Psoas muscle (tissue), 7 donors: ENCODE measurements at regions not wholly inside any gene's neighbourhood (a gene's known extent, or its start where the extent isn't known, plus 50 kb on each side); places are given as distances from the start of the nearest gene placed in this dataset.

ENCODE experiments used
- ATAC-seq, 4 donors: fragments of 200-7000 bp; cut with Tn5 transposase; one replicate each; pipeline ENCODE4 v1.9.1; 2020; ENCODE audit warnings: moderate library complexity in 3 of 4, mild to moderate bottlenecking in 2 of 4
- DNase-seq, 2 donors: peaks; one replicate each; pipeline ENCODE4 v3.0.0-alpha.2; 2020
- H3K27ac ChIP-seq: fragments of 200-600 bp; one replicate; pipeline ENCODE4 v1.8.0; 2022
- H3K27me3 ChIP-seq, 3 donors: fragments of 200-600 bp in 1 of 3; one replicate each; pipeline versions ENCODE4 v1.6.1 to v1.8.0; 2013 to 2022; ENCODE audit warnings: low read length in 2 of 3, mild to moderate bottlenecking in 2 of 3, moderate library complexity in 1 of 3; ENCODE audit not compliant: insufficient read depth in 3 of 3
- H3K36me3 ChIP-seq, 2 donors: fragments of 200-600 bp in 1 of 2; one replicate each; pipeline versions ENCODE4 v1.6.1 to v1.8.0; 2013 to 2022; ENCODE audit warnings: low read depth in 1 of 2, mild to moderate bottlenecking in 1 of 2, moderate library complexity in 1 of 2; ENCODE audit not compliant: insufficient read depth in 1 of 2
- H3K4me1 ChIP-seq: fragments of 200-600 bp; one replicate; pipeline ENCODE4 v1.8.0; 2022
- H3K4me3 ChIP-seq: fragments of 200-600 bp; one replicate; pipeline ENCODE4 v1.8.0; 2022; ENCODE audit warnings: mild to moderate bottlenecking
- H3K9me3 ChIP-seq: fragments of 200-600 bp; one replicate; pipeline ENCODE4 v1.8.0; 2022
- WGBS, 3 donors: extraction: QIAGEN DNeasy Blood & Tissue Kit; methylation state at CpG; one replicate each; pipeline versions ENCODE4 v1.1.6 to v1.1.7; 2013; 5-methylcytosine and 5-hydroxymethylcytosine counted together
- intact Hi-C, 2 donors: fragments of 100-400 bp; cut with DNase I; formaldehyde crosslinking; loops; one replicate each; pipeline versions ENCODE4 v1.11.0 to v1.14.2; 2022
- TF ChIP-seq, protein P1 (sequence below): fragments of 200-600 bp; IDR thresholded peaks from one replicate; pipeline ENCODE4 v1.8.0; 2022; ENCODE audit warnings: antibody characterized with exemption
- donor health status: healthy with polysubstance abuse.
- donor health status: DM: no; HTN: no; CAD: no; lungs with moderate emphysema.
- donor health status: Bipolar disorder and iron deficiency.
- donor health status: healthy.
- donor health status: DM: yes; HTN: yes; CAD: no.
- donor health status: DM: no; HTN: no; CAD: no.
- donor health status: DM: yes; HTN: yes; CAD: no.

DNA sequence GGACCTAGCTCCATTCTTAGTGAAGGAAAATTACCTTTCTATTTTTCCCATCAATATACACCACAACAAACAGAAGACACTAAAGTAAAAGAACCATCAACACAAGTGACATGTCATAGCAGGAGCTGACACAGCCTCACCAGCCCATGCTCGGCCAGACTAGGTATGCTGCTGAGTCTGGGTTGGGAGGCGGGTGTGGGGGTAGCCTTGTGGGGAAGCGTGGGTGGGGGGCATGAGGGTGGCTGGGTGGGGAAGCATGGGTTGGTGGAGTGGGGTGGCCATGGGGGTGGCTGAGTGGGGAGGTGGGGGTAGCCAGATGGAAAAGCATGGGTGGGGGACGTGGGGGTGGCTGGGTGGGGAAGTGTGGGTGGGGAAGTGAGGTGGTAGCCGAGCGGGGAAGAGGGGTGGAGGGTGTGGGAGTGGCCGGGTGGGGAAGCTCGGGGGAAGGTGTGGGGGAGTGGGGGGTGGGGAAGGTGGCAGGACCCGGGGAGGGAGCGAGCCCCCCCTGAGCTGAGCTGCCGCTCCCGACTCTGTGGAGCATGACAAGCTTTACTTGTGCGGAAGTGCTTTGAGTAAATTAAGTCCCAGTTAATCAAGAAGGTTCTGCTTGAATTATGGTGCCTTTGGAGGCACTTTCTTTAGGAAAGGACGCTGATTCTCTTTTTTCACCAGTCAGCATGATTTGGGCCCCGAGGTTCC is 294.6 kb upstream of the ZNF32 start:
- ATAC-seq (no peak), DNase-seq (no peak)
- WGBS, 3 donors: 82 to 92% (median 86%) methylated on average over 13 to 15 of the region's 15 CpGs
- no peaks in the 10 kb centered on the region for H3K27me3 ChIP-seq
- no peaks in the 10 kb centered on the region for H3K4me1 ChIP-seq
- intact Hi-C loops: no loop called here
- no peak overlapping the region for H3K27ac ChIP-seq
- no peaks in the 10 kb centered on the region for H3K9me3 ChIP-seq
- no peaks in the 10 kb centered on the region for H3K36me3 ChIP-seq
- no peak overlapping the region for H3K4me3 ChIP-seq
- TF ChIP-seq, protein P1, sequence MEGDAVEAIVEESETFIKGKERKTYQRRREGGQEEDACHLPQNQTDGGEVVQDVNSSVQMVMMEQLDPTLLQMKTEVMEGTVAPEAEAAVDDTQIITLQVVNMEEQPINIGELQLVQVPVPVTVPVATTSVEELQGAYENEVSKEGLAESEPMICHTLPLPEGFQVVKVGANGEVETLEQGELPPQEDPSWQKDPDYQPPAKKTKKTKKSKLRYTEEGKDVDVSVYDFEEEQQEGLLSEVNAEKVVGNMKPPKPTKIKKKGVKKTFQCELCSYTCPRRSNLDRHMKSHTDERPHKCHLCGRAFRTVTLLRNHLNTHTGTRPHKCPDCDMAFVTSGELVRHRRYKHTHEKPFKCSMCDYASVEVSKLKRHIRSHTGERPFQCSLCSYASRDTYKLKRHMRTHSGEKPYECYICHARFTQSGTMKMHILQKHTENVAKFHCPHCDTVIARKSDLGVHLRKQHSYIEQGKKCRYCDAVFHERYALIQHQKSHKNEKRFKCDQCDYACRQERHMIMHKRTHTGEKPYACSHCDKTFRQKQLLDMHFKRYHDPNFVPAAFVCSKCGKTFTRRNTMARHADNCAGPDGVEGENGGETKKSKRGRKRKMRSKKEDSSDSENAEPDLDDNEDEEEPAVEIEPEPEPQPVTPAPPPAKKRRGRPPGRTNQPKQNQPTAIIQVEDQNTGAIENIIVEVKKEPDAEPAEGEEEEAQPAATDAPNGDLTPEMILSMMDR: no peak

DNA sequence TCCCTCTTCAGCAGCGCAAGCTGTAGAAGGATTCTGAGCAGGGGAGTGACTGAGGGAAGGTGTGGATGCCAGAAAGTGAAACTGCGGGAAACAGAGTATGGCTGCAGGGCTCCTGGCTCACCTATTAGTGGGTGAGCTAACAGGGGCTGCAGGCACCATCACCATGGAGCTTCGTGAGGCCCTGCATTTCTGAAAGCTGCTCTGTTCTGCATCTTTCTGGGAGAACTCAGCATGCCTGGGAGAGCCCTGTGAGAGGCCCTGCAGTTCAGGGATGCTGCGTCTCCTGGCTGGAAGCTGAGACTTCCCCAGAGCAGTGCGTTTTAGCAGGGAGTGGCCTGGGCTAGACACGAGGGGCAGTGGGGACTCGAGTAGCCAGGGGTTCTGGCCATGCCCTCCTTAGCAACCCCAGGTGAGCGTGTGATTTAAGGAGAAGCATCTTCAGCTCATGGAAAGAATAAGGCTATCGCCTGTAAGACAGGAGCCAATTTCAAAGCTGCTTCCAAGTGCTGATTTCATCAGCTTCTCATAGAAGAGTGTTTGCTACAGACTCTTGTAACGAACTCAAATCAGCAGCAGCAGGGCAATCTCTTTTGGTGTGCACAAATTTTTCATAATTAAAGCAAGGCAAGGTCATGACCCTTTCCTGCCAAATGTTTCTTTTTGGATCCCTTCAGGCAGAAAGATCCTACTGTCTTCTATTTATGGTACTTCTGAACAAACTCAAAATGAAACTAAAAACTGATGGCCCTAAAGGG is 293.6 kb upstream of the ZNF32 start:
- H3K36me3 ChIP-seq: no peaks in the 10 kb centered on the region
- no peak overlapping the region for H3K4me3 ChIP-seq
- H3K4me1 ChIP-seq: no peaks in the 10 kb centered on the region
- H3K27ac ChIP-seq: no peak overlapping the region
- WGBS, 3 donors: 79 to 84% (median 84%) methylated on average over 10 of the region's 10 CpGs
- ATAC-seq (no peak), DNase-seq (no peak)
- intact Hi-C loops: no loop called here
- H3K27me3 ChIP-seq: no peaks in the 10 kb centered on the region
- H3K9me3 ChIP-seq: no peaks in the 10 kb centered on the region
- TF ChIP-seq, protein P1: no peak

DNA sequence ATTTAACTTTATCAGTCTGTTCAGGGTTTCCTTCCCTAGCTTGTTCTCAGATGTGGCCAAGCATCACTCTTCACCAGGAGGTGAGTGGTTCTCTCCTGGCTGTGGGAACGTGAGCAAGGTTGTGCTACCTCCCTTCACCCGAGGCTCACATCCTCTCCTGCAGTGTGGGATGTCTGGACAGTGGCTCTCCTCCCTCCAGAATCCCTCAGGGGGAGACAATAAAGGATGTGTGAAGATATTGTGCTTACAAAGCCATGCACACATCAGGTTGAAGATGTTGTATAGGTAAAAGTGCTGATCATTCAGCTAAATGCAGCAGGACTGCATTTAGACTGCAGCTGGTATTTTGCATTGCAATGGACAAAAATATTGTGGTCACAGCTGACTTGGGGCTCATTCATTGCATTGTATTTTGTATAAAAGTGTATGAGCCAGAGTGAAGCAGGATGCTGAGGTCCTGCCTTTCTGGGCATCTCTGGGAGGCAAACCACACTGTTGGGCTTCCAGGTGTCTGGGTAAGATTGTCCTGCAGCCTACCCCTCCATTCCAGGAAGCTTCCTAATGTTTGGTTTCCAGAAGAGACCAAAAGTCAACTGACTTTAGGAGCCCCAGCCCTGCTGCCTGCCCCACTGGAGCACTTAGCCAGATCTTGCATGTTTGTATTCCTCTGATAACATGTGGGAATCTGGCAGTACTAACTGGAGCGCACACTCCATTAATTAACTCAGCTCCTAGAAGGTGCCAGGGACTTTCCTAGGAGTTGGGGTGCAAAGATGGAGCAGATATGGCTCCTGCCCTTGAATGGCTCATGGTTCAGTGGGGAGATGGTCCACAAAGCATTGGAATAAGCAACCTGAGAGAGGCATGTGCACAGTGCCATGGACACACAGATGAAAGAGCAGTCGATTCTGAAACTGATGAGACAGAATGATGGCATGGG is 292.5 kb upstream of the ZNF32 start:
- Histone ChIP-seq H3K4me3 (no peak overlapping the region), H3K27me3 (no peaks in the 10 kb centered on the region), H3K9me3 (no peaks in the 10 kb centered on the region), H3K36me3 (no peaks in the 10 kb centered on the region), H3K4me1 (no peaks in the 10 kb centered on the region), H3K27ac (no peak overlapping the region)
- ATAC-seq (no peak), DNase-seq (no peak)
- WGBS, 3 donors: 63 to 65% (median 64%) methylated on average over 4 of the region's 4 CpGs
- TF ChIP-seq, protein P1: no peak
- intact Hi-C loops: no loop called here

DNA sequence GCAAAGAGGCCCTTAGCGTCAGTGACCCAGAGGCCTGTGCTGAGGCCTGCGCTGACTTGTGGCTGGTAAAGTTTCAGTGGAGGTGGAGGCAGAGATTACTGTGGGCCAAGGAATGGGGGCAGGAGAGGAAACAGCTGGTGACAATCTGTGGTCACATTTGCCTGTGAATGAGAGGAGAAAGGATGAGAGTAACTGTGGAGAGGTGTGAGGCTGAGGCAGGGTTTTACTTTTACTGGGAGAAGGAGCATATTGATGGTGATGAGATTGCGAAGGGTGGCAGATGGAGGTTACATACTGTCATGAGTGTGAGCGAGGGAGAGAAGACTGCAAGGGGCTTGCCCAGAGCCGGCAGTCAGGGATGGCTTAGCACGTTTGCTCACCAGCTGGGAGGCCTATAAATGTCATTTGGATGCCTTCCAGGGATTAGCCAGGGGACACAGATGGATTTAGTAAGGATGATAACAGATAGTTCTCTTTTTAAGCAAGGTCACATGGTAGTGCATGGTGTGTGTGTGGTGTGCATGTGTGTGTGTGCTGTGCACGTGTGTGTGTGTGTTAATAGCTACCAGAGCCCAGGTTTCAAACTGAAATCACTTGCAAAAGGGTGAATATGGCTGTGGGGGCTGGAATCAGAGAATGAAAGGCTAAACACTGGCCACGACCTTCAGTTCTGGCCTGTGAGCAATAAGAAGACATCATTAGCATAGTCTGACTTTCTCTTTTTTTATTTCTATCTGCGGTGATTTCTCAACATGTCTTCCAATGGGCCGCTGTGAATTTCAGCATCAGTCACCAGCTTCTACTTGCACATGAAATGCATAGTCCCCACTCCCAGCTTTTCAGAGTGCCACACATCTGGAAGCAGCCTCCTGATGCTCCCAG is 291.5 kb upstream of the ZNF32 start:
- Histone ChIP-seq H3K36me3 (no peaks in the 10 kb centered on the region), H3K9me3 (no peaks in the 10 kb centered on the region), H3K27ac (no peak overlapping the region), H3K4me3 (no peak overlapping the region), H3K4me1 (no peaks in the 10 kb centered on the region), H3K27me3 (no peaks in the 10 kb centered on the region)
- 38 to 47% (median 41%) methylated on average over 10 of the region's 10 CpGs for WGBS, 3 donors
- ATAC-seq (no peak), DNase-seq (no peak)
- TF ChIP-seq, protein P1: no peak
- intact Hi-C loops: no loop called here
